Mesendoderm (in vitro differentiated cells): ENCODE measurements at regions not wholly inside any gene's neighbourhood (a gene's known extent, or its start where the extent isn't known, plus 50 kb on each side); places are given as distances from the start of the nearest gene placed in this dataset.

Experiments
- DNase-seq: peaks from one replicate; pipeline ENCODE4 v3.0.0; 2013
- H2AK5ac ChIP-seq: 2 replicates; pipeline ENCODE4 v1.6.1; 2013; ENCODE audit warnings: low read length, inconsistent platforms
- H2BK120ac ChIP-seq: 2 replicates; pipeline ENCODE4 v1.6.1; 2013; ENCODE audit warnings: low read depth, mild to moderate bottlenecking, low read length, moderate library complexity, mixed read lengths
- H2BK15ac ChIP-seq: replicated peaks from 2 replicates; pipeline ENCODE4 v1.6.1; 2013; ENCODE audit warnings: low read depth, mild to moderate bottlenecking, moderate library complexity
- H2BK5ac ChIP-seq: 2 replicates; pipeline ENCODE4 v1.6.1; 2013; ENCODE audit warnings: low read length, inconsistent platforms
- H3K18ac ChIP-seq: 2 replicates; pipeline ENCODE4 v1.6.1; 2013; ENCODE audit warnings: mild to moderate bottlenecking, low read length, mixed read lengths
- H3K23ac ChIP-seq: one replicate; pipeline ENCODE4 v1.6.1; 2013; ENCODE audit warnings: low read length
- H3K27ac ChIP-seq: 2 replicates; pipeline ENCODE4 v1.5.1; 2013; ENCODE audit warnings: low read depth, mild to moderate bottlenecking, inconsistent platforms, low read length, moderate library complexity
- H3K27me3 ChIP-seq: 2 replicates; pipeline ENCODE4 v1.6.1; 2013; ENCODE audit warnings: low read length, control low read depth, mild to moderate bottlenecking, inconsistent platforms; ENCODE audit not compliant: insufficient read depth, poor library complexity
- H3K36me3 ChIP-seq: 2 replicates; pipeline ENCODE4 v1.6.1; 2013; ENCODE audit warnings: low read length, inconsistent platforms; ENCODE audit not compliant: control insufficient read depth, insufficient read depth
- H3K4ac ChIP-seq: one replicate; pipeline ENCODE4 v1.6.1; 2013; ENCODE audit warnings: low read depth, mild to moderate bottlenecking, low read length, moderate library complexity
- H3K4me1 ChIP-seq: 2 replicates; pipeline ENCODE4 v1.6.1; 2013; ENCODE audit warnings: low read depth, low read length, inconsistent platforms; ENCODE audit not compliant: control insufficient read depth
- H3K4me2 ChIP-seq: 2 replicates; pipeline ENCODE4 v1.6.1; 2013; ENCODE audit warnings: low read length
- H3K4me3 ChIP-seq: 2 replicates; pipeline ENCODE4 v1.5.1; 2013; ENCODE audit warnings: mild to moderate bottlenecking, low read length
- H3K56ac ChIP-seq: one replicate; pipeline ENCODE4 v1.6.1; 2013; ENCODE audit warnings: low read length
- H3K79me1 ChIP-seq: 2 replicates; pipeline ENCODE4 v1.6.1; 2013; ENCODE audit warnings: low read length, inconsistent platforms
- H3K79me2 ChIP-seq: 2 replicates; pipeline ENCODE4 v1.6.1; 2013; ENCODE audit warnings: mild to moderate bottlenecking, low read length; ENCODE audit not compliant: control insufficient read depth, insufficient read depth
- H3K9ac ChIP-seq: 2 replicates; pipeline ENCODE4 v1.6.1; 2013; ENCODE audit warnings: low read length, inconsistent platforms
- H4K5ac ChIP-seq: one replicate; pipeline ENCODE4 v1.6.1; 2013; ENCODE audit warnings: low read length
- H4K8ac ChIP-seq: one replicate; pipeline ENCODE4 v1.6.1; 2013; ENCODE audit warnings: low read depth, mild to moderate bottlenecking, control low read depth, low read length, moderate library complexity
- WGBS: extraction: QIAGEN DNeasy Blood & Tissue Kit; methylation state at CpG from one replicate; pipeline ENCODE4 v1.1.7; 2013; ENCODE audit warnings: low lambda C conversion rate, missing lambda C conversion rate; ENCODE audit not compliant: insufficient coverage; ENCODE audit errors: extremely low coverage; 5-methylcytosine and 5-hydroxymethylcytosine counted together

DNA sequence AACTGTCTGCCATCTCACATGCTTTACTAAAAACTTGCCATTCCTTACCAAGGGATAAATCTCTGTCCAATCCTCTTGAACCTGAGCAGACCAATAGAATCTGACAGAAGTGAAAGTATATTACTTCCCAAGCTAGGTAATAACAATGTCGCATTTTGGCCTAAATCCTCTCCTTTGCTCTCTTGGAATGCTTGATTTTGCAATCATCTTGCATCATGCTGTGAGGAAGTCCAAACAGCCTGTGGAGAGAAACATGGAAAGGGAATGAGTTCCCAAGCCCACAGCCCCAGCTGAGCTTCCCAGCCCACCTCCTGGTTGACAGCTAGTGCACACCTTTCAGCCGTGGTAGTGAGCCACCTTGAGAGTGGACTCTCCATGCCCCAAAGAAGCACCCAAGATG, 540.6 kb downstream of the STK39 start:
- Histone ChIP-seq H3K4me3 (no peak overlapping the region), H3K23ac (no peak overlapping the region), H2AK5ac (no peak overlapping the region), H2BK15ac (no peak overlapping the region), H3K4me1 (no peaks in the 10 kb centered on the region), H3K18ac (no peak overlapping the region), H2BK120ac (no peak overlapping the region), H3K9ac (no peak overlapping the region), H3K56ac (no peak overlapping the region), H3K4me2 (no peak overlapping the region), H3K4ac (no peak overlapping the region), H3K79me1 (no peaks in the 10 kb centered on the region), H3K27ac (no peak overlapping the region), H2BK5ac (no peak overlapping the region), H4K5ac (no peak overlapping the region), H4K8ac (no peak overlapping the region), H3K79me2 (no peaks in the 10 kb centered on the region), H3K27me3 (no peaks in the 10 kb centered on the region), H3K36me3 (no peaks in the 10 kb centered on the region)
- WGBS, result no CpG with 5 or more reads among the region's 2 CpGs
- DNase-seq, result peak; percentile 46

DNA sequence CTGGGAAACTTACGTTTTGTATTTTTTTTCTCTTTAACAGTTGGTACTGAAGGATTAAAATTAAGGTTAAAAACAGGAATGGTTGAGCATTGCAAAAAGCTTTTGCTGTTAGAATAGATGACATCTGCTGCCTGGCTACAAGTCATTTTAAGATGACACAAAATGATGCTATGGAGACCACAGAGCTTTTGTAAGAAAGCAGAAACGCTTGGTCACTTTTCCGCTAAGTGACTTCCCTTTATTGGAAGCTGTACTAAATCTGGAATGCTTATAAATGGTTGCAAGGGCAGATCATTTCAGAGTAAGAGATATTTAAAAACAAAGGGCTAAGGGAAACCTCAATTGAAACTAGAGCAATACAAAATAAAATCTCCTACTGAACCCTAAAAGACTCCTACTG, 544.0 kb downstream of the STK39 start:
- Histone ChIP-seq H4K8ac (no peak overlapping the region), H2BK15ac (no peak overlapping the region), H3K4me3 (no peak overlapping the region), H3K23ac (no peak overlapping the region), H3K18ac (no peak overlapping the region), H3K4me1 (peaks cover 2% of the 10 kb centered on the region), H4K5ac (no peak overlapping the region), H3K56ac (no peak overlapping the region), H3K4ac (no peak overlapping the region), H3K4me2 (no peak overlapping the region), H2BK120ac (no peak overlapping the region), H3K79me2 (no peaks in the 10 kb centered on the region), H3K79me1 (no peaks in the 10 kb centered on the region), H3K27me3 (no peaks in the 10 kb centered on the region), H3K9ac (no peak overlapping the region), H2BK5ac (no peak overlapping the region), H2AK5ac (no peak overlapping the region), H3K27ac (no peak overlapping the region), H3K36me3 (no peaks in the 10 kb centered on the region)
- DNase-seq, result no peak
- whole genome bisulfite sequencing, result no CpG with 5 or more reads among the region's 3 CpGs

DNA sequence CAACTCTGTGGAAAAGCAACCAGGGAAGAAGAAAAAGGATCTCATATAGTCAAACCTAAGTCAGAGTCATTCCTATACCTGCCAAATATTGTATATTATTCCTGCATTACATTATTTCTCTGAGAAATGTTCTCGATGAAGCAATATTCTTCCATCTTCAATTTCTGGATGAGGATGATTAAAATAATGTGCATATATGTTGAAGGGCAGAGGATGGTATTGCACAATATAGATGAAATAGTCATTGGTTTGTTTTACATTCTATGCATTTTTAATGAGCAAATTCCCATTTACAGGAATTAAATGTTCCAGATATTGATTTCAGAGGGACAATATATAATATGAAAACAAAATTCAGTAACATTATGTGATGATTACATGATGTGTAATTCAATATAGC, 545.2 kb downstream of the STK39 start:
- Histone ChIP-seq H3K27me3 (no peaks in the 10 kb centered on the region), H3K23ac (no peak overlapping the region), H3K79me2 (no peaks in the 10 kb centered on the region), H2BK120ac (no peak overlapping the region), H3K56ac (no peak overlapping the region), H3K79me1 (no peaks in the 10 kb centered on the region), H4K8ac (no peak overlapping the region), H2BK5ac (no peak overlapping the region), H3K4me1 (peaks cover 2% of the 10 kb centered on the region), H3K4ac (no peak overlapping the region), H3K36me3 (no peaks in the 10 kb centered on the region), H4K5ac (no peak overlapping the region), H2BK15ac (no peak overlapping the region), H3K9ac (no peak overlapping the region), H3K4me3 (no peak overlapping the region), H3K27ac (no peak overlapping the region), H3K18ac (no peak overlapping the region), H3K4me2 (no peak overlapping the region), H2AK5ac (no peak overlapping the region)
- no CpG with 5 or more reads among the region's 1 CpG for WGBS
- DNase-seq, result no peak

- DNase-seq, result no peak
- no peak overlapping the region for H4K5ac ChIP-seq
- no peaks in the 10 kb centered on the region for H3K79me2 ChIP-seq
- no peaks in the 10 kb centered on the region for H3K36me3 ChIP-seq
- no peak overlapping the region for H3K9ac ChIP-seq
- H3K4ac ChIP-seq, result no peak overlapping the region
- H3K4me2 ChIP-seq, result no peak overlapping the region
- H2BK15ac ChIP-seq, result no peak overlapping the region
- no peak overlapping the region for H4K8ac ChIP-seq
- H3K27ac ChIP-seq, result no peak overlapping the region
- no peaks in the 10 kb centered on the region for H3K27me3 ChIP-seq
- WGBS, result no CpG with 5 or more reads among the region's 4 CpGs
- H2AK5ac ChIP-seq, result no peak overlapping the region
- no peak overlapping the region for H3K23ac ChIP-seq
- no peak overlapping the region for H3K4me3 ChIP-seq
- H2BK5ac ChIP-seq, result no peak overlapping the region
- H2BK120ac ChIP-seq, result no peak overlapping the region
- no peak overlapping the region for H3K18ac ChIP-seq
- H3K4me1 ChIP-seq, result peaks cover 2% of the 10 kb centered on the region
- no peaks in the 10 kb centered on the region for H3K79me1 ChIP-seq
- no peak overlapping the region for H3K56ac ChIP-seq
Measured at GRCh38 chr2:167701651-167702050, 545.7 kb downstream of the STK39 start.

DNA sequence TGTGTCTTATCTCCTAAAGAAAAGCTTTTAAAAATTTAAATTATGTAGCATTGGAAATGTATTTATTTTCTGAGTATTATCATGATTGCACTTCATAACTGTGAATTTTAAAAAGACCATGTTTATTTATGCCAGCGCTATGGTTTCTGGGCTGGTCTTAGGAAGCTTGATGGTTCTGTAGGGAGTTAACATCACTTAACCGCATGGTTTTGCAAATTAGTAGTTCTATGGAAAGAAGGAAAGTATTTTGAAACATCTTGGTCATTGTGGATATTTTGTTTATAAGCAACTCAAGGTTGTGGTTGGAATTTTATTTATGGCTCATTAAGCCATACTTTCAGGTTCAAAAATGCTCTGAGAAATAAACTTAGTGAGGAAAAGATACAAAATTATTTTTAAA, 549.4 kb downstream of the STK39 start:
- H3K79me1 ChIP-seq, result no peaks in the 10 kb centered on the region
- H2BK5ac ChIP-seq, result no peak overlapping the region
- H4K5ac ChIP-seq, result no peak overlapping the region
- H3K27me3 ChIP-seq, result no peaks in the 10 kb centered on the region
- no peak overlapping the region for H2BK120ac ChIP-seq
- H3K18ac ChIP-seq, result no peak overlapping the region
- H3K9ac ChIP-seq, result no peak overlapping the region
- H3K56ac ChIP-seq, result no peak overlapping the region
- H3K4me2 ChIP-seq, result no peak overlapping the region
- no peaks in the 10 kb centered on the region for H3K79me2 ChIP-seq
- no peak overlapping the region for H3K4me3 ChIP-seq
- no peak overlapping the region for H2AK5ac ChIP-seq
- H2BK15ac ChIP-seq, result no peak overlapping the region
- WGBS, result no CpG with 5 or more reads among the region's 2 CpGs
- H4K8ac ChIP-seq, result no peak overlapping the region
- H3K23ac ChIP-seq, result no peak overlapping the region
- H3K4ac ChIP-seq, result no peak overlapping the region
- no peak overlapping the region for H3K27ac ChIP-seq
- DNase-seq, result no peak
- no peaks in the 10 kb centered on the region for H3K36me3 ChIP-seq
- H3K4me1 ChIP-seq, result peaks cover 2% of the 10 kb centered on the region

DNA sequence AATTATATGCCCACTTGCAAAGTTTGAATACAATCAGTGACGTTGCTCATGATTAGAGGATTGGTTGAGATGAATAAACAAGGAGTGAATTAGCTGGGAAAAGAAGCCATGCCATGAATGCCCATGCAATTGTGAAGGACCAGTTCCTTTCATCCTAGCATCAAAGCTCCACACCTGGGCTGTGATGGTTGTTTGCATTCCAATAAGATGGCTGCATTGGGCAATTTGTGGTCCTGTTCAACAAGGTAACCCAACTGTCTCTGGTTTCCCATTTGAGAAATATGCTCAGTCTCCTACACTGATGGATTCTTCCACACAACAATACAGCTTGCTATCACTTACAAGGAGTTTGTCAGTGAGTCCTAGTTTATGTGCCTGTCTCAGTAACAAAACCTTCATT, 550.2 kb downstream of the STK39 start:
- H3K9ac ChIP-seq, result no peak overlapping the region
- no peak overlapping the region for H2BK120ac ChIP-seq
- H3K4ac ChIP-seq, result no peak overlapping the region
- H3K79me1 ChIP-seq, result no peaks in the 10 kb centered on the region
- H3K4me2 ChIP-seq, result no peak overlapping the region
- peaks cover 2% of the 10 kb centered on the region for H3K4me1 ChIP-seq
- peak; percentile 40 for DNase-seq
- no peak overlapping the region for H2AK5ac ChIP-seq
- H3K18ac ChIP-seq, result no peak overlapping the region
- no peak overlapping the region for H4K8ac ChIP-seq
- H3K27ac ChIP-seq, result no peak overlapping the region
- no peak overlapping the region for H2BK15ac ChIP-seq
- H3K79me2 ChIP-seq, result no peaks in the 10 kb centered on the region
- no peak overlapping the region for H3K56ac ChIP-seq
- H2BK5ac ChIP-seq, result no peak overlapping the region
- H3K27me3 ChIP-seq, result no peaks in the 10 kb centered on the region
- H3K4me3 ChIP-seq, result no peak overlapping the region
- H3K23ac ChIP-seq, result no peak overlapping the region
- WGBS, result no CpG with 5 or more reads among the region's 1 CpG
- H4K5ac ChIP-seq, result no peak overlapping the region
- H3K36me3 ChIP-seq, result no peaks in the 10 kb centered on the region
